ENCODE measurements at regions not wholly inside any gene's neighbourhood (a gene's known extent, or its start where the extent isn't known, plus 50 kb on each side); places are given as distances from the start of the nearest gene placed in this dataset.

DNA sequence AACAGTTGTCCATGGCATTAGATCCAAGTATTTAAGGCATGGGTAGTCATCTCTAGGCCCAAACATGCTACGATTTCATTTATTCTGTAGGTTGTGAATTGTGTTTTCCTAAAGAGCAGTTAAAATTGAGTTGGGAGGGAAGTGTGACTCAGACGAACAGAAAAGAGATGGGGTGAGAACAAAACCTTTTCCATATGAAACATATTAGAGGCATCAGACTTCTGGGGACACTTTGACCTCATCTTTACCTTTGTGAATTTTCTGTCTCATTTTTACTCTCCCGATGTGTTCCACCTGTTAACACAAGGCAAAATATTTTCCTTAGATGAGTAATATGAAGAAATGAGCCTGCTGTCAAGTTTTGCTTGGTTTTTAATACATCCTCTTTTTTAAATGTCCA is 181.3 kb downstream of the ESM1 start:
- no peak for TF ChIP-seq POLR2A (IDR thresholded peaks at IDR 0.05; ENCODE audit: low read depth, low read length)
- TF ChIP-seq POLR2AphosphoS5 (IDR thresholded peaks at IDR 0.05; ENCODE audit: low read depth, low read length), result no peak
- TF ChIP-seq TAF1 (IDR thresholded peaks at IDR 0.05; ENCODE audit: borderline replicate concordance, low read depth, low read length), result no peak

All from GM12892 (cell line).